Naive thymus-derived CD4-positive, alpha-beta T cell (primary cell): ENCODE measurements at regions not wholly inside any gene's neighbourhood (a gene's known extent, or its start where the extent isn't known, plus 50 kb on each side); places are given as distances from the start of the nearest gene placed in this dataset.

Source experiments
- ATAC-seq: fragments of 150-1000 bp; cut with Tn5 transposase; 2 replicates; pipeline ENCODE4 v1.10.0; 2021; ENCODE audit warnings: mild to moderate bottlenecking, moderate library complexity
- CTCF ChIA-PET: fragments of 350-600 bp; sonication (Branson Sonifier 250); formaldehyde crosslinking; loops from one replicate; lab custom pipeline; 2021; ENCODE audit warnings: antibody characterized with exemption; lab: Charles Lee
- POLR2A ChIA-PET: fragments of 350-600 bp; sonication (Branson Sonifier 250); formaldehyde crosslinking; loops from one replicate; lab custom pipeline; 2021; ENCODE audit warnings: antibody characterized with exemption, inconsistent platforms; lab: Charles Lee
- DNase-seq, 9 donors: peaks; one replicate each; pipeline versions ENCODE4 v3.0.0 to v3.0.0-alpha.2; 2020 to 2022; ENCODE audit warnings: mixed read lengths in 1 of 9
- H3K27ac ChIP-seq: one replicate; pipeline ENCODE4 v1.7.0; 2013; ENCODE audit warnings: mild to moderate bottlenecking, low read depth, low read length, moderate library complexity
- H3K27me3 ChIP-seq, 2 donors: one replicate each; pipeline ENCODE4 v1.7.0; 2013; ENCODE audit warnings: low read length in 2 of 2, mild to moderate bottlenecking in 2 of 2, moderate library complexity in 2 of 2; ENCODE audit not compliant: control insufficient read depth in 2 of 2, insufficient read depth in 2 of 2
- H3K36me3 ChIP-seq, 3 experiments: 1 replicate in 2 of 3; 2 replicates in 1 of 3; pipeline ENCODE4 v1.7.0; 2013; ENCODE audit warnings: low read length in 3 of 3, mild to moderate bottlenecking in 3 of 3, moderate library complexity in 1 of 3; ENCODE audit not compliant: insufficient read depth in 3 of 3, control insufficient read depth in 2 of 3
- H3K4me1 ChIP-seq, 2 donors: one replicate each; pipeline ENCODE4 v1.7.0; 2013; ENCODE audit warnings: low read length in 2 of 2, mild to moderate bottlenecking in 2 of 2, moderate library complexity in 1 of 2; ENCODE audit not compliant: control insufficient read depth in 2 of 2, insufficient read depth in 2 of 2
- H3K4me3 ChIP-seq: 2 replicates; pipeline ENCODE4 v1.7.0; 2013; ENCODE audit warnings: mild to moderate bottlenecking, low read length
- H3K9me3 ChIP-seq, 3 experiments: 1 replicate in 2 of 3; 2 replicates in 1 of 3; pipeline ENCODE4 v1.7.0; 2013; ENCODE audit warnings: low read length in 3 of 3; ENCODE audit not compliant: control insufficient read depth in 2 of 3
- H3K27ac Mint-ChIP-seq, 9 donors: one replicate each; pipeline ENCODE4 v1.8.0; 2020 to 2022; ENCODE audit warnings: mixed read lengths in 9 of 9, mild to moderate bottlenecking in 8 of 9, moderate library complexity in 5 of 9, inconsistent platforms in 2 of 9
- H3K27me3 Mint-ChIP-seq, 5 donors: one replicate each; pipeline ENCODE4 v1.8.0; 2021 to 2022; ENCODE audit warnings: mixed read lengths in 5 of 5, mild to moderate bottlenecking in 1 of 5
- H3K36me3 Mint-ChIP-seq, 5 donors: one replicate each; pipeline ENCODE4 v1.8.0; 2020 to 2022; ENCODE audit warnings: mixed read lengths in 5 of 5, mild to moderate bottlenecking in 3 of 5, inconsistent platforms in 1 of 5
- H3K4me1 Mint-ChIP-seq, 7 donors: one replicate each; pipeline ENCODE4 v1.8.0; 2020 to 2022; ENCODE audit warnings: mixed read lengths in 7 of 7, mild to moderate bottlenecking in 3 of 7, inconsistent platforms in 1 of 7
- H3K4me3 Mint-ChIP-seq, 10 donors: one replicate each; pipeline ENCODE4 v1.8.0; 2020 to 2022; ENCODE audit warnings: mild to moderate bottlenecking in 10 of 10, mixed read lengths in 10 of 10, moderate library complexity in 6 of 10, inconsistent platforms in 2 of 10
- H3K9me3 Mint-ChIP-seq, 11 donors: one replicate each; pipeline ENCODE4 v1.8.0; 2020 to 2022; ENCODE audit warnings: mixed read lengths in 11 of 11, mild to moderate bottlenecking in 4 of 11, inconsistent platforms in 1 of 11, moderate library complexity in 1 of 11
- intact Hi-C, 2 donors: fragments of 100-400 bp; cut with micrococcal nuclease; formaldehyde crosslinking; loops; one replicate each; pipeline ENCODE4 v1.15.1; 2023

DNA sequence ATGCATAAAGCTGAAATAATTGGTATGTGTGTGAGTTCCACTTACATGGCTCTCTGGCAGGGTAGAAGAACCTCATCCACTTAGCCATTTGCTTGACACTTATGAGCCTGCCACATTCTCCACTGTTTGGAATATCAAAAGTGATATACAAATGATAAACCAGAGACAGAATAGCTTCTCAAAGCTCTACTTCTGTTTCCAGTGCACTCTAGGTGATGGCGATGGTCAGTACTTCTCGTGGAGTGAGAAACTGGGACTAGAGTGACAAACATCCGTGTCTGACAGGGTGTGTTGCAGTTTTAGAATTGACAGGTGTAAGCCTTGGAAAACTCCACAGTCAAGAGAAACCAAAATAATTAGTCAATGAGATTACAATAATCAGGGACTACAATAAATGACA, 935.8 kb upstream of the TYRP1 start:
- Histone ChIP-seq H3K4me3 (no peak overlapping the region), H3K36me3 (no peaks in the 10 kb centered on the region), H3K27ac (no peak overlapping the region), H3K9me3 (no peaks in the 10 kb centered on the region), H3K4me1 (no peaks in the 10 kb centered on the region), H3K27me3 (no peaks in the 10 kb centered on the region)
- ChIA-PET CTCF (no interaction called here), POLR2A (no interaction called here)
- no peak for ATAC-seq
- Mint-ChIP-seq H3K27me3 (no peaks in the 10 kb centered on the region), H3K36me3 (no peaks in the 10 kb centered on the region), H3K4me1 (no peaks in the 10 kb centered on the region), H3K4me3 (no peak overlapping the region), H3K9me3 (peaks cover 0 to 10% (median 2%) of the 10 kb centered on the region in 11 donors), H3K27ac (no peak overlapping the region)
- DNase-seq: no peak
- intact Hi-C loops: no loop called here

DNA sequence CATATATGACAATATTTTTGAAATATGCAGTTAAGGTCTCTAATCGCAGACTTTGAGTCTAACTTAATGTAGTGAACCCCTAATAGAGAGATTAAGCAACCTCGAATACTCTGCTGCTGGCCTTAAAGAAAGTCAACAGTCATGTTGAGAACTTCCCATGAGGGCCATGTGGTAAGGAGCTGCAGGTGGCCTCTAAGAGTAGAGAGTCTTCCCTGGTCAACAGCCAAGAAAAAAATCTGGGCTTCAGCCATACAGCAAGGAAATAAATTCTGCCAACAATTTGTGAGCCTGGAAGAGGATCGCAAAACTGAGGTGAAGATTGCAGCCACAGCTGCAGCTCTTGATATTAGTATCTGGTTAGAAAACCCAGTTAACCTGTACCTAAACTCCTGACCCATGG, 935.2 kb upstream of the TYRP1 start:
- peaks cover 0 to 15% (median 4%) of the 10 kb centered on the region in 11 donors for H3K9me3 Mint-ChIP-seq
- intact Hi-C loops: no loop called here
- Histone ChIP-seq H3K27ac (no peak overlapping the region), H3K4me3 (no peak overlapping the region), H3K27me3 (no peaks in the 10 kb centered on the region), H3K4me1 (no peaks in the 10 kb centered on the region), H3K9me3 (no peaks in the 10 kb centered on the region), H3K36me3 (no peaks in the 10 kb centered on the region)
- no peak overlapping the region for H3K4me3 Mint-ChIP-seq
- H3K36me3 Mint-ChIP-seq: no peaks in the 10 kb centered on the region
- POLR2A ChIA-PET: no interaction called here
- H3K27ac Mint-ChIP-seq: no peak overlapping the region
- no peaks in the 10 kb centered on the region for H3K4me1 Mint-ChIP-seq
- ATAC-seq: no peak
- no peaks in the 10 kb centered on the region for H3K27me3 Mint-ChIP-seq
- DNase-seq: no peak
- CTCF ChIA-PET: no interaction called here

DNA sequence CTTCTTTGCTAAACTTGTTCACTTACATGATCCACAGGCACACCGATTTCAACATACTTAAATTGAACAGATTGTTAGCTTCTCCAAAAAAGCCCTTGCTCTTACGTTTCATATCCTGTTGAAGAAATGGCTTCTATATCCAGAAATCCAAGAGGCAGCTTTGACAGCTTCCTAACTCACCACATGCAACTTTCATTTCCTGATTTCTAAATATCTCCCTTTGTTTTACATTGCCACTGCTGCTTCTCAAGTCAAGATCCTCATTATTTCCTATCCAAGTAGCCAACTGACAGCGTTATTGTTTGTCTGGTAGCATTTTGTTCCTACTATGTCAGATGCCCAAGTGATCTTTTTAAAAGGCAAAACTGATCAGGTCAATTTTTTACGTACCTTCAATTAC, 913.2 kb upstream of the TYRP1 start:
- H3K4me3 ChIP-seq: no peak overlapping the region
- no peaks in the 10 kb centered on the region for H3K4me1 ChIP-seq
- intact Hi-C loops: no loop called here
- Mint-ChIP-seq H3K27ac (no peak overlapping the region), H3K9me3 (peaks cover 0 to 30% (median 18%) of the 10 kb centered on the region in 11 donors), H3K36me3 (no peaks in the 10 kb centered on the region), H3K4me3 (no peak overlapping the region), H3K4me1 (no peaks in the 10 kb centered on the region), H3K27me3 (no peaks in the 10 kb centered on the region)
- H3K9me3 ChIP-seq: peaks cover 0 to 4% (median 0%) of the 10 kb centered on the region in 3 experiments
- ChIA-PET CTCF (no interaction called here), POLR2A (no interaction called here)
- ATAC-seq: no peak
- no peak for DNase-seq
- no peak overlapping the region for H3K27ac ChIP-seq
- H3K27me3 ChIP-seq: no peaks in the 10 kb centered on the region
- H3K36me3 ChIP-seq: no peaks in the 10 kb centered on the region

DNA sequence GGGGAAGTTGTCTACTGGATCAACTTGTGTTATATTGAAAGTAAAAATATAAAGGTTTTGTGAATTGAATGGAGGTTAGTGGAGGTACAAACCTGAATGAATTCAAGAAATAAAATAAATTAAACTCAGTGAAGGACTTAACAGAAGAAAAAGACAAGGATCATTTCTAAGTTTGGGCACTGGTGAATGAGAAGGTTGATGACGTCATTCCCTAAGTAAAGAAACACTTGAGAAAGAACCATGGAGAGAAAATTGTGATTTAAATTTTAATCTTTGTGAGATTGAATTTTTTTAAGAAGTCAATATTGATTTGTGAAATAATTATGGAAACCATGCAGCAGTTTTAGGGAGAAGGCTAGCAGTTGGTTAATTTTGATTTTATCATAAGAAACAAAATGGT, 900.3 kb upstream of the TYRP1 start:
- no peak overlapping the region for H3K4me3 ChIP-seq
- H3K36me3 ChIP-seq: no peaks in the 10 kb centered on the region
- H3K27me3 ChIP-seq: no peaks in the 10 kb centered on the region
- Mint-ChIP-seq H3K27ac (no peak overlapping the region), H3K4me3 (no peak overlapping the region), H3K36me3 (no peaks in the 10 kb centered on the region), H3K4me1 (no peaks in the 10 kb centered on the region), H3K27me3 (no peaks in the 10 kb centered on the region), H3K9me3 (peaks cover 0 to 22% (median 7%) of the 10 kb centered on the region in 11 donors)
- intact Hi-C loops: no loop called here
- H3K4me1 ChIP-seq: no peaks in the 10 kb centered on the region
- ATAC-seq (no peak), DNase-seq (no peak)
- ChIA-PET POLR2A (no interaction called here), CTCF (no interaction called here)
- no peak overlapping the region for H3K27ac ChIP-seq
- H3K9me3 ChIP-seq: peaks cover 0 to 6% (median 0%) of the 10 kb centered on the region in 3 experiments

DNA sequence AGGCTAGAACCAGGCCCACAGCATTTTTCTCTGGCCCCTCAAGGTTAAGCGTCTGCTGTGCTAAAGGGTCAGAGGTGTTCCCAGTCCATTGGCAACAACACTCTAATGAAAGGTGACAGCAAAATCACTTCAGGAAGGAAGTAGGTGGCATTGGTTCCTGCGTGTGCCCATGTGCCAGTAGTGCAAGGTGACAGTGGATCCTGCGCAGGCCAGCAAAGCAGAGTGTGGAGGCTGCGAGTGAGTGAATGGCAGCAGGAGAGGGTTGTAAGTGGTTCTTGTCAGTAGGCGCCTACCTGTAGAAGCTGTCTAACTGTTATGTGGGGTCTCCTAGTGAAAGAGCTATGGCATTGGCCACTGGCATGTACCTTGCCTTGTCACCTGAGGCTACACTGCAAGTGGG, 898.2 kb upstream of the TYRP1 start:
- Histone ChIP-seq H3K4me1 (no peaks in the 10 kb centered on the region), H3K36me3 (no peaks in the 10 kb centered on the region), H3K4me3 (no peak overlapping the region), H3K27me3 (no peaks in the 10 kb centered on the region), H3K27ac (no peak overlapping the region), H3K9me3 (no peaks in the 10 kb centered on the region)
- no peaks in the 10 kb centered on the region for H3K36me3 Mint-ChIP-seq
- H3K27ac Mint-ChIP-seq: no peak overlapping the region
- ChIA-PET CTCF (no interaction called here), POLR2A (no interaction called here)
- no peak overlapping the region for H3K4me3 Mint-ChIP-seq
- ATAC-seq (no peak), DNase-seq (no peak)
- intact Hi-C loops: no loop called here
- no peaks in the 10 kb centered on the region for H3K27me3 Mint-ChIP-seq
- no peaks in the 10 kb centered on the region for H3K4me1 Mint-ChIP-seq
- peaks cover 0 to 26% (median 9%) of the 10 kb centered on the region in 11 donors for H3K9me3 Mint-ChIP-seq

DNA sequence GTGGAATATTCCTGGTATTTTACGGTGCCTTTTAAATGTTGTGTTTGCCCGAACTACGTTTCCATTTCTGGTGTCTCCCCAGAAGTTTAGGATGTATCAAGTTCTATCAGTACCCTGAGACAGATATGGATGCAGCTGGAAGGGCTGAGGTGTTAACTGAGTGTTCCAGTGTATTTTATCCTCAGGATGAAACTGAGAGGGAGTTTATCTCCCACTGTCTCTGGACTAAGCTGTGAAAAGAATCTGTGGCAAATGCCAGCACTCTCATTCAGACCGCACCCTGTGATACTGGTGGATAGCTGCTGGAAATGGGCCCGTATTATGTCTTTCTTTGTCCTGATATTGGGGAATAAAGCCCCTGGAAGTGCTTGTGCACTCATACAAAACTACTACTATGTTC, 887.2 kb upstream of the TYRP1 start:
- no peak for ATAC-seq
- no peaks in the 10 kb centered on the region for H3K9me3 ChIP-seq
- no peak overlapping the region for H3K27ac Mint-ChIP-seq
- H3K4me1 ChIP-seq: no peaks in the 10 kb centered on the region
- intact Hi-C loops: no loop called here
- no peaks in the 10 kb centered on the region for H3K36me3 ChIP-seq
- CTCF ChIA-PET: no interaction called here
- no peaks in the 10 kb centered on the region for H3K27me3 ChIP-seq
- H3K4me3 Mint-ChIP-seq: no peak overlapping the region
- peaks cover 4 to 29% (median 9%) of the 10 kb centered on the region in 11 donors for H3K9me3 Mint-ChIP-seq
- no peaks in the 10 kb centered on the region for H3K27me3 Mint-ChIP-seq
- no peak for DNase-seq
- H3K27ac ChIP-seq: no peak overlapping the region
- no peaks in the 10 kb centered on the region for H3K4me1 Mint-ChIP-seq
- H3K4me3 ChIP-seq: no peak overlapping the region
- POLR2A ChIA-PET: no interaction called here
- peaks cover 0 to 9% (median 0%) of the 10 kb centered on the region in 5 donors for H3K36me3 Mint-ChIP-seq

DNA sequence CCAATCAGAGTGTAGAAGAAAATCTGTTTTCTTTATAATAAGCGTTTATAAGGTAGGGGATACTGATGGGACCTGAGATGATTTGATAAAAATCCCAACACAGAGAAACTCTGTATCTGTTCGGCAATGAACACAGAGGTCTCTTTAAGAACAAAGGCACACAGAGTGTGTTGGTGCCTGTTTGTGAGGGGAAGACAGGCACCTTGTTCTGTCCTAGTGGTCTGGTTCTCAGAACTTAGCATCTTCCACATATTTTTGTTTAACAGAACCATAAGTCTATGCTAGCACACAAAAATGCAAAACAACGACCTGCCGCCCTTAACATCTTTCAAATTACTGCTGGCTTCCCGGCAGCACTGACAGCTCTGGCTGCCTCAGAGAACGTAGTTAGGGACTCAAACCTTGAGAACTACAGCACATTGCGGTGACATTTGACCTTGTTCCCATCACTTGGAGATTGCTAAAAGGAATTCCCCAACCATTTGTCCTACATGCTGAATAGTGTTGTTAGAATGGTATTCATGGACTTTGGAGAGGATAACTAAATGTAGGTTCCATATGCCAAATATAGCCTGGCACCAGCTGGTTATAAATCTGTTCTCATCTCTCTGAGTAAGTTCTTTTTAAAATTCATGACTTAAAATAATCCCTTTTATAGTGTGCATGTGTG, 871.7 kb upstream of the TYRP1 start:
- Histone ChIP-seq H3K36me3 (no peaks in the 10 kb centered on the region), H3K27ac (no peak overlapping the region), H3K27me3 (no peaks in the 10 kb centered on the region), H3K4me3 (no peak overlapping the region), H3K4me1 (no peaks in the 10 kb centered on the region), H3K9me3 (no peaks in the 10 kb centered on the region)
- Mint-ChIP-seq H3K9me3 (peaks cover 0 to 24% (median 6%) of the 10 kb centered on the region in 11 donors), H3K36me3 (no peaks in the 10 kb centered on the region), H3K27me3 (no peaks in the 10 kb centered on the region), H3K4me3 (no peak overlapping the region), H3K27ac (no peak overlapping the region), H3K4me1 (no peaks in the 10 kb centered on the region)
- ChIA-PET CTCF (no interaction called here), POLR2A (interaction anchor here (0.5 kb wide), 1 partner anchor 9 kb away, joined by 3 read pairs; no protein-coding TSS in a partner anchor)
- ATAC-seq (no peak), DNase-seq (no peak)
- intact Hi-C loops: no loop called here
